NCI-H146 (cell line): ENCODE measurements at regions not wholly inside any gene's neighbourhood (a gene's known extent, or its start where the extent isn't known, plus 50 kb on each side); places are given as distances from the start of the nearest gene placed in this dataset.
A peak's percentile ranks its signal among the peaks of the same experiment; 100 is the strongest.

Source experiments
- DNase-seq: peaks from one replicate; lab custom pipeline; 2025; lab: John Stamatoyannopoulos, UW

GRCh38 chr20:58091810-58092209 lies 136.6 kb downstream of the ANKRD60 start:
- no peak for DNase-seq

- no peak for DNase-seq
These were observed 138.3 kb downstream of the ANKRD60 start for GRCh38 chr20:58090161-58090560.

- DNase-seq = no peak
These were observed 139.8 kb downstream of the ANKRD60 start for GRCh38 chr20:58088625-58089024.

GRCh38 chr20:58088105-58088504 lies 140.3 kb downstream of the ANKRD60 start:
- no peak for DNase-seq

GRCh38 chr20:58087562-58087858 lies 140.9 kb downstream of the ANKRD60 start:
- DNase-seq = no peak

- DNase-seq = peak; percentile 78
These were observed 141.5 kb downstream of the ANKRD60 start for GRCh38 chr20:58086763-58087561.

GRCh38 chr20:58084966-58085365 lies 143.5 kb downstream of the ANKRD60 start:
- DNase-seq = peak; percentile 8

GRCh38 chr20:58084566-58084965 lies 143.9 kb downstream of the ANKRD60 start:
- DNase-seq = no peak

- DNase-seq = no peak
These were observed 146.6 kb downstream of the ANKRD60 start for GRCh38 chr20:58081846-58082245.

GRCh38 chr20:58078741-58079522 lies 149.5 kb downstream of the ANKRD60 start:
- DNase-seq = no peak

GRCh38 chr20:58077282-58077681 lies 151.2 kb downstream of the ANKRD60 start:
- no peak for DNase-seq

- DNase-seq = no peak
These were observed 152.0 kb downstream of the ANKRD60 start for GRCh38 chr20:58076405-58076804.

GRCh38 chr20:58075586-58076345 lies 152.7 kb downstream of the ANKRD60 start:
- DNase-seq = peak; percentile 51

- DNase-seq = no peak
These were observed 154.3 kb downstream of the ANKRD60 start for GRCh38 chr20:58073945-58074856.

GRCh38 chr20:58072695-58073671 lies 155.5 kb downstream of the ANKRD60 start:
- DNase-seq = no peak

- peak; percentile 54 for DNase-seq
These were observed 156.5 kb downstream of the ANKRD60 start for GRCh38 chr20:58071991-58072390.

- no peak for DNase-seq
These were observed 157.2 kb downstream of the ANKRD60 start for GRCh38 chr20:58071298-58071697.

- no peak for DNase-seq
These were observed 157.7 kb downstream of the ANKRD60 start for GRCh38 chr20:58070664-58071196.

- DNase-seq = no peak
These were observed 158.4 kb downstream of the ANKRD60 start for GRCh38 chr20:58069796-58070663.
